ENCODE measurements at regions not wholly inside any gene's neighbourhood (a gene's known extent, or its start where the extent isn't known, plus 50 kb on each side); places are given as distances from the start of the nearest gene placed in this dataset.
"Not testable (repeated sequence)": the region's sequence is repeated elsewhere in the genome, so short reads cannot be mapped to it uniquely, and the experiment has no call there.

DNA sequence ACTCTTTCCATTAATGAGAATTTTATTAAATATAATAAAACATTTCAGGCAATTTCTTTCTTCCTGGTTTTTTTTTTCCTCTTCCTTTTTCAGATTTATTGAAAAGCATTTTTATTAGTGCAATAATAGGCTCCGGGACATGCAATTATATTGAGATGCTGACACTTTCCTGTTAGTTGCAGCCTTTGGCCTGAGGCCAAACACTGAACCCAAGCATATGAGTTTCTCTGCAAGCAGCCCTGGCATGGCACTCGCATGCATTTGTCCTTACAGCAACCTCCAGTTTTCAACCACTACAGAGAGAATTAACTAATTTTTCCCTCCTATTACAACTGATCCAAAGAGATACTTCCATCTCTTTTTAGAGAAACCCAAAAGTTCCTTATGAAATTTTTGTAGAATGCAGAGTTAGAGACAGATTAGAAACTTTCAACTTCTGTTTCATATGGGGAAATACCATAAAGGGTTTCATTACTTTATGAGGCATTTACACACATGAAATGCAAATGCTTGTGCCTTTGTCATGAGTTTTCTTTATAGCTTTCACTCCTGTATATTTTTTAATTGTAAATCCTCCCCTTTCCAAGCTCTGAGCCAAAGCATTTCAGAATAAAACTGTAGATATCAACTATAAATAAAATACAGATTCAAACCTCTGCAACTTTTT lies 183.0 kb downstream of the CETN3 start:
- TF ChIP-seq TAF1 (IDR thresholded peaks at IDR 0.05; ENCODE audit: borderline replicate concordance, low read depth, low read length) (no peak), POLR2AphosphoS5 (IDR thresholded peaks at IDR 0.05; ENCODE audit: low read depth, low read length) (no peak), POLR2A (IDR thresholded peaks at IDR 0.05; ENCODE audit: low read depth, low read length) (no peak)
- DNase-seq (ENCODE audit: insufficient read length) = no peak
- no peak for FAIRE-seq

DNA sequence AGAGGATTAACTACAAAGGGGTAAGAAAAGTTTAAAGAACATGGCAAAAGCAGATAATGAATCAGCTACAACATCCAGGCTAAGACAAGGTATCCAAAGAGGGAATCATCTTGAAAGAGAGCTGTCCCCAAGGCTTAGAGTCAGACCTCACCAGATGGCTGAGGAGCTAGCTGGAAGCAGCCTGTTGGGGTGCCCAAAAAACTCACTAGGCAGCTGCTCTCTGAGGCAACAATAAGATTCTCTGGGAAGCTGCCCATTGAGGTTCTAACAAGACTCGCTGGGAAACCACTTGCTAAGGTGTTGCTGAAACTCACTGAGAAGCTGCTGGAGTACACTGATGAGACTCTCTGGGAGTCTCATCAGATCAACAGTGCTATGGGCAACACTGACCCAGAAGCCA lies 185.2 kb downstream of the CETN3 start:
- no peak for TF ChIP-seq POLR2A (IDR thresholded peaks at IDR 0.05; ENCODE audit: low read depth, low read length)
- TF ChIP-seq POLR2AphosphoS5 (IDR thresholded peaks at IDR 0.05; ENCODE audit: low read depth, low read length) = no peak
- TF ChIP-seq TAF1 (IDR thresholded peaks at IDR 0.05; ENCODE audit: borderline replicate concordance, low read depth, low read length) = no peak
- DNase-seq (ENCODE audit: insufficient read length) (no peak), FAIRE-seq (no peak)

DNA sequence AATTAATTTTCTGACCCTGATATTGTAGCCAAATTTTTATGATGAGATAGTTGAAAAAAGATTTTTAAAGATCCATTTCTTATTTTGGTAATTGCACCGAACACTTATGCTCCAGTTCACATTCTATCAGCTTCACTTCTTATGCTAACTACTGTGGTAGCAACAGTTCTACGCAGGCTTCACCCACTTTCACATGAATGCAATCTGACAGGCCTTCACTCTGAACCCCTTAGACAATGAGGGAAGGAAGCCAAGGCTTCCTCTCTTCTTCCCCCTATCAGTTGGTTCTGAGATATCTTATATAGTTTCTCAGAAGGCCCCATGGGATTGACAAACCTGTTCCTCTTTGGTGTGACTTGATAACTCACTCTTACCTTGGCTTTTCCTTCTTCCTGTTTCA lies 185.8 kb downstream of the CETN3 start:
- no peak for FAIRE-seq
- DNase-seq (ENCODE audit: insufficient read length) = no peak
- no peak for TF ChIP-seq TAF1 (IDR thresholded peaks at IDR 0.05; ENCODE audit: borderline replicate concordance, low read depth, low read length)
- no peak for TF ChIP-seq POLR2AphosphoS5 (IDR thresholded peaks at IDR 0.05; ENCODE audit: low read depth, low read length)
- no peak for TF ChIP-seq POLR2A (IDR thresholded peaks at IDR 0.05; ENCODE audit: low read depth, low read length)

DNA sequence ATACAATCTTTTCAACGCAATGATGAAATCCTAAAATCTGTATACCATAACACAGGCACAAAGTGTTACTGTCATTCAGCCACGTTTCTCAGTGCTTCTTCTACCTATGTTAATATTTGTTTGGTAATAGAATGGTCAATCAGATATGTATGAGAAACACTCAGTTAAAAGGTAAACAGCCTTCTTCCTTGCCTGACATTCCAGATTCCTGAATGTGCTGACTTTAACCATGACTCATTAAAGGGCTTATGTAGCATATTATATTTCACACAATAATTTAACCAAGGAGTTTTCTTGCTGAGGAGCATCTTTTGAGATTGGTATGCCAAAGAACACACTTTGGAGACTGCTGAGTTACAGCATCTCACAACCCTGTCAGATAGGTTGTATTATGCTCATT lies 187.6 kb downstream of the CETN3 start:
- FAIRE-seq (no peak), DNase-seq (ENCODE audit: insufficient read length) (no peak)
- TF ChIP-seq POLR2A (IDR thresholded peaks at IDR 0.05; ENCODE audit: low read depth, low read length) = no peak
- TF ChIP-seq TAF1 (IDR thresholded peaks at IDR 0.05; ENCODE audit: borderline replicate concordance, low read depth, low read length) = no peak
- no peak for TF ChIP-seq POLR2AphosphoS5 (IDR thresholded peaks at IDR 0.05; ENCODE audit: low read depth, low read length)

DNA sequence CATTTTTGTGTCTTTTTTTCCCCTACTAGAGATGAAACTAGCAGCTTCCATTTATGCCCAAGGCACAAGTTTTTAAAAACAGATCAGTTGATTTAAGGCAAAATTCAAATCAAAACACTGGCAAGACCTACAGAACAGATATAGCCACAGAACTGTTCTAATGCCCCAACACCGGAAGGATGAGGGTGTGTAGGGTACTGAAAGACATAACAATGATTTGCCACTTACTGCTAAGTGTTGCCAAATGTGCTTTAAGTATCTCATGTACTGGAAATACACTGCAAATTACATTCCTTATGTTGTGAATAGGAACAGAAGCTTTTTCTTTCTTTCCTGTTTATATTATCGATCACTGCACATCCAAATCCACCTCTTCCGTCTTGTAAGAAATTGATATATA lies 189.0 kb downstream of the CETN3 start:
- FAIRE-seq (no peak), DNase-seq (ENCODE audit: insufficient read length) (no peak)
- TF ChIP-seq POLR2A (IDR thresholded peaks at IDR 0.05; ENCODE audit: low read depth, low read length) (no peak), POLR2AphosphoS5 (IDR thresholded peaks at IDR 0.05; ENCODE audit: low read depth, low read length) (no peak), TAF1 (IDR thresholded peaks at IDR 0.05; ENCODE audit: borderline replicate concordance, low read depth, low read length) (no peak)

DNA sequence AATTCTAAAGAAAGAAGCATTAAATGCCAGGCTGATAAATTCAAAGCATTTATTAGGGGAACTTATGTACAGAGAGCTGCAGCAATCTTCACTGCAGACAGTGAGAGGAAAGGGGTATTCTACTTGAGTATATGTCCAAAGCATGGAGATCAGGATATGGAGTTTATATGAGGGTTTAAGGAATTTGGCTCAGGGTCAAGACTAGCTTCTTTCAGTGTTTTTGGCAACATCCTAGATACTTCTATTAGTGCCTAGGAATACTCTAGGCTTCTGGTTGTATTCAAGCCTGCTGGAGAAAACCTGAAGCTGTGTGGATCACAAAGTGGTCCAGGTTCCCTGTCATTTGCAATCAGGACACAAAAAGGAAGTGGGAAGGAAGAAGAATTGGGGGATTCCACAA lies 194.6 kb downstream of the CETN3 start:
- no peak for FAIRE-seq
- no peak for DNase-seq (ENCODE audit: insufficient read length)
- TF ChIP-seq POLR2A (IDR thresholded peaks at IDR 0.05; ENCODE audit: low read depth, low read length) (no peak), POLR2AphosphoS5 (IDR thresholded peaks at IDR 0.05; ENCODE audit: low read depth, low read length) (no peak), TAF1 (IDR thresholded peaks at IDR 0.05; ENCODE audit: borderline replicate concordance, low read depth, low read length) (no peak)

DNA sequence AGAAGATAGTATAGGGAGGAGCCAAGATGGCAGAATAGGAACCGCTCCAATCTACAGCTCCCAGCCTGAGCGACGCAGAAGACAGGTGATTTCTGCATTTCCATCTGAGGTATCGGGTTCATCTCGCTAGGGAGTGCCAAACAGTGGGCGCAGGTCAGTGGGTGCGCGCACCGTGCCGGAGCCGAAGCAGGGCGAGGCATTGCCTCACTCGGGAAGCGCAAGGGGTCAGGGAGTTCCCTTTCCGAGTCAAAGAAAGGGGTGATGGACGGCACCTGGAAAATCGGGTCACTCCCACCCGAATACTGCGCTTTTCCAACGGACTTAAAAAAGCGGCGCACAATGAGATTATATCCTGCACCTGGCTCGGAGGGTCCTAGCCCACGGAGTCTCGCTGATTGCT lies 201.2 kb downstream of the CETN3 start:
- not testable (repeated sequence) for DNase-seq (ENCODE audit: insufficient read length); FAIRE-seq

DNA sequence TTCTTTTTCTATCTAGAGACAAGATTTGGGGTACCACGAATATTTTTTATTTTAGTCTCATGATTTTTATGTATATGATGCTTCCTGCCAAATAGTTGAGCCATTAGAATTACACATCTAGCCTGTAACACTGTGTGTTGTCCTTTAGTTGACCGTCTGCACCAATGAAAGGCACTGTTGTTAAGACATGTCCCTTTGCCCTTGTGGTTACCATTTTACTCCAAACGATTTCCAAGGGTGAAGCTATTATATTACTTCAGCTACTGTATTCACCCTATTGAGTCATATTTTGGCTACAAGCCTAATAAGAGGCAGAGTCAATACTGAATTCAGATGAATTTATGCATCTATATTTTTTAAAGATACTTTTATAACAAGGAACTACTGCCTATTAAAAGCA lies 207.6 kb downstream of the CETN3 start:
- DNase-seq (ENCODE audit: insufficient read length) (no peak), FAIRE-seq (no peak)
- TF ChIP-seq POLR2A (IDR thresholded peaks at IDR 0.05; ENCODE audit: low read depth, low read length) (no peak), TAF1 (IDR thresholded peaks at IDR 0.05; ENCODE audit: borderline replicate concordance, low read depth, low read length) (no peak), POLR2AphosphoS5 (IDR thresholded peaks at IDR 0.05; ENCODE audit: low read depth, low read length) (no peak)

DNA sequence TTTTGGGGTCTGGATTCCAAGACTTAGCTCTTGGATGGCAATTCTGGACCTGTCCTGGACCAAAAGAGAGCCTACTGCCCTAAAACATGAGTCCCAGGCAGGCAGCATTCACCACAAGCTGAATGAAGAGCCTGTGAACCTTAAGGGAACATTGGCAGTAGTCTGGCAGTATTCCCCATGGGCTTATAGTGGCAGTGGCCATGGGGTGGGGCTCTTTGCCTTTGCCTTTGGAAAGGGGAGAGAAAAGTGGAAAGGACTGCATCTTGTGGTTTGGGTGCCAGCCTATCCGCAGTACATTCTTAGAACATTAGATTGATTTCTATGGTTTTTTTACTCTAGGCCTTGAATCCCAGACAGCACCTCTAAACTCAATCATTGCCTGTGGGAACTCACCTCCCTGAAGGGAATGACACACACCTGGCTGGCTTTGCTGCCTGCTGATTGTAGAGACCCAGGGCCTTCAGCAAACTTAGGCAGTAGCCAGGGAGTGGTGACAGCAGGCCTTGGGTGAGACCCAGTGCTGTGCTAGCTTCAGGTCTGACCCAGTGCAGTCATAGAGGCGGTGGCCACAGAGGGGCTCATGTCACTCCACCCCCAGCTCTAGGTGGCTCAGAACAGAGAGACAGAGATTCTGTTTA lies 216.3 kb downstream of the CETN3 start:
- no peak for TF ChIP-seq POLR2AphosphoS5 (IDR thresholded peaks at IDR 0.05; ENCODE audit: low read depth, low read length)
- FAIRE-seq = no peak

DNA sequence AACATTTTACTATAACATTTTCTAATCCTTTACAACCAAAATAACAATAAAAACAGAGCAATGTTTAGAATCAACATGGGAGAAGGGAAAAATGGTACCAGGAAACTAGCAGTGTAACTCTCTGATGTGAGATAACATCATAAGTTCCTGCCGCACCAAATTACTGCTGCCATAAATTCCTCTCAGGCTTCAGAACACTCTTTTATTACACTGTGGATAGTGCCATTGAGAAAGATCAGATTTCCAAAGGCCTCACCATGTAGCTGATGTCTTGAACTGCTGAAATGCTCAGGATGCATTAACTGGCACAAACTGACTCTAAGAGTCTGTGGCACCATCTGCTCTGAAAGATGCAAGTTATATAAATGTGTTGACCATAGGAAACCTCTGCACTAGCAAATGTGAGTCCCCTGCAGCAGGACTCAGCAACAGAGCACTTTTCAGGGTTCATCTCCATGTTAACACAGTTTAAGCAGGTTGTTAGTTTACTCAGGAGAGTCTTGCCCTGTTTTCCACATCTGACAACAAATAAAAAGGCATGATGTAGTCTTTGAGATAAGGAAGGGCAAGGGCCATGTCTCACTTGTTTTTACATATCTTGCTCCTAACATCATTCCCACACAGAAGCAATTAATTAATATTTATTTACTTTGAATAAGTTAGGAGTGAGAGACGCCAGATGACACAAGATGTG lies 218.1 kb downstream of the CETN3 start:
- FAIRE-seq = no peak
- no peak for TF ChIP-seq POLR2A (IDR thresholded peaks at IDR 0.05; ENCODE audit: low read depth, low read length)
- no peak for TF ChIP-seq POLR2AphosphoS5 (IDR thresholded peaks at IDR 0.05; ENCODE audit: low read depth, low read length)
- TF ChIP-seq TAF1 (IDR thresholded peaks at IDR 0.05; ENCODE audit: borderline replicate concordance, low read depth, low read length) = no peak
- no peak for DNase-seq (ENCODE audit: insufficient read length)

More for the DNA sequence above, 216.3 kb downstream of the CETN3 start:
- DNase-seq (ENCODE audit: insufficient read length) = no peak

DNA sequence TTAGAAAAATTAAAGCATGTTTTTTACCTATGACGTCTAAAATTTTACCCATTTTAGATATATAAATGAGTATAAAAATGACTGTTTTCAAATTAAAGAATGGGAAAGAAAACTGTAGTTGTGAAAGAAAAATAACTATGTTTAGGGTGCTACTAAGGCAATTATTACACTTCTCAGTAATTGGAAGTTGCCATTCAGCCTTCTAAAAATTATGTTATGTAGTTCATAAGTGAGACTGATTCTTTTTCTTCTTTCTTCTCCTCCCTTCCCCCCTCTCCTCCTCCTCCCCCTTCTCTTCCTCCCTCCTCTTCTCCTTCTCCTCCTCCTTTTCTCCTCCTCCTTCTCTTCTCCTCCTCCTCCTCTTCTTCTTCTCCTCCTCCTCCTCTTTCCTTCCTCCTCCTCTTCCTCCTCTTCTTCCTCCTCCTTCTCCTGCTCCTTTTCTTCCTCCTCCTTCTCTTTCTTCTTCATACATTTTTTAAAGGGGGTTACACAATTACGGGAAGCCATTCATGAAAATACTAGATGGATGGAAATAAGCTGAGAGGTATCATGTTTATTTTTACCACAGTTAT lies 223.6 kb downstream of the CETN3 start:
- no peak for FAIRE-seq
- TF ChIP-seq TAF1 (IDR thresholded peaks at IDR 0.05; ENCODE audit: borderline replicate concordance, low read depth, low read length) (no peak), POLR2A (IDR thresholded peaks at IDR 0.05; ENCODE audit: low read depth, low read length) (no peak), POLR2AphosphoS5 (IDR thresholded peaks at IDR 0.05; ENCODE audit: low read depth, low read length) (no peak)
- no peak for DNase-seq (ENCODE audit: insufficient read length)

DNA sequence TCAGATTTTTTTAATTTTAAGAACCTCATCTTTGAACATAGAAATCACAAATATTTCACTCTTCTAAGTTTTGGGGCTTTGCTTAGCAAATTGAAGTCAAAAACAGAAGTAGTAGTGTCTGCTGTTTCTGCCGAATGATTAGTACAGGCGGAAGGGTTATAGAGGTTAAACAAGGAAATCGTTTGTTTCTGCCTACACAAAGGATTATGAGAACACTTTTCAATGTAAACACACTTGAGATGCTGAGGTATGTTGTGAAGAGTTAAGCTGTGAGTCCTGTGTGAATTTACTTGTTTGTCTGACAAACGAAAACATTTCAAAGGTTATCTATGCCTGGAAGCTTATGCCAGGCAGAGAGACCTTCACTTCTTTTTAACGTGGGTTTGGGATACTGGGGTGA lies 224.8 kb downstream of the CETN3 start:
- FAIRE-seq (peak; percentile 40), DNase-seq (ENCODE audit: insufficient read length) (no peak)
- TF ChIP-seq POLR2AphosphoS5 (IDR thresholded peaks at IDR 0.05; ENCODE audit: low read depth, low read length) = no peak
- no peak for TF ChIP-seq TAF1 (IDR thresholded peaks at IDR 0.05; ENCODE audit: borderline replicate concordance, low read depth, low read length)
- no peak for TF ChIP-seq POLR2A (IDR thresholded peaks at IDR 0.05; ENCODE audit: low read depth, low read length)

Data from GM12892 (cell line).